ENCODE measurements at regions not wholly inside any gene's neighbourhood (a gene's known extent, or its start where the extent isn't known, plus 50 kb on each side); places are given as distances from the start of the nearest gene placed in this dataset.

DNA sequence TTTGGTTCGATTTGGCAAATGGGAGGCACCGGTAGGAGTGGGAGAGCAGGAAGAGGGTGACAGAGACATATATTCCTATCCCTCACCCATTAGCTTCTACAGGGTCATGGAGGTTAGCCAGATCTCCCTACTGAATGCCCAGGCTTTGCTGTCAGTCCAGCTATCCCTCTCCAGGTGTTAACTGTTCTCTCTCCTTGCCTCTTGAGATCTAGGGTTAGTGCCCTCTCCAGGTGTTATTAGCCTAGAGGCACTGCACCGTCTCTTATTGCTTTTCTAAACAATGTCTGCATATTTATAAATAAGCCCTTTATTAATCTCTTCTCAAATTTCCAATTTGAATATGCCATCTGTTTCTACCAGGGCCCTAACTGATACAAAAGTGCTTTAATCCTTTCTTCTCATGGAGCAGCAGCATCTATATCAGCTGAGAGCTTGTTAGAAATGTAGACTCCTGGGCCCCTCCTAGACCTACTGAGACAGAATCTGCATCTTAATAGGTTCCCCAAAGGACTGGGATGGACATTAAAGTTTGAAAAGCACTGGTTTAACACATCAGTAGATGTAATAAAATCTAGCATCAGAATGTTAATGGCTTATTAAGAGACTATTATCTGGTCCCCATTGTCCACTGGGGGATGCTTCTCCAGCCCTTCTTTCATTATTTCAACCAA, 322.5 kb upstream of the SLC24A2 start:
- DNase-seq: no peak

DNA sequence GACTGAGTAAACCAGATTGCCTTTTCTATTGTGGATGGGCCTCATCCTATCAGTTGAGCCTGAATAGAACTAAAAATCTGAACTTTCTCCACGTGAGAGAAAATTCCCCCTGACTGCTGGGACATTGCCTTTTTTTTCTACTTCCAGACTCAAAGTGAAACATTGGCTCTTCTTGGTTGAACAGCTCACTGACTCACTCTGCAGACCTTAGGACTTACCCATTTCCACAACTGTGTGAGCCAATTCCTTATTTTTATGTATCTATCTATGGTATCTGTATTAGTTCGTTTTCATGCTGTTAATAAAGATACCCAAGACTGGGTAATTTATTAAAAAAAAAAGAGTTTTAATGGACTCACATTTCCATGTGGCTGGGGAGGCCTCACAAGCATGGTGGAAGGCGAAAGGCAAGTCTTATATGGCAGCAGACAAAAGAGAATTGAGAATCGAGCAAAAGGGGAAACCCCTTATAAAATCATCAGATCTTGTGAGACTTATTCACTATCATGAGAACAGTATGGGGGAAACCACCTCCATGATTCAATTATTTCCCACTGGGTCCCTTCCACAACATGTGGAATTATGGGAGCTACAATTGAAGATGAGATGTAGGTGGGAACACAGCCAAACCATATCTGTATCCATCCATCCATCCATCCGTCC, 306.7 kb upstream of the SLC24A2 start:
- no peak for DNase-seq

DNA sequence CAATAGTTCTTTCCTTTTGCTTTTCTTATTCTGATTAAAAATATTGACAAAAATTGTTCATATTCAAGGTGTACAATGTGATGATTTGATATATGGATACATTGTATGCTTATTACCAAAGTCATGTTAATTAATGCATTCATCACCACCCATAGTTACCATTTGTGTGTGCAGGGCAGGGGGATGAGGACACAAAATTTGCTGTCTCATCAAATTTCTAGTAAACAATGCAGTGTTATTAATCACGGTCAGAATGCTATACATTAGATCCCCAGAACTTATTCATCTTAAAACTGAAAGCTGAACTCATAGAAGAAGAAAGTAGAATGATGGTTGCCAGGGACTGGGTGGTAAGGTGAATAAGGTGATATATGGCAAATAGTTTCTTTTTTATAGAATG, 303.7 kb upstream of the SLC24A2 start:
- DNase-seq: no peak

GRCh38 chr9:20087481-20087880, 298.6 kb upstream of the SLC24A2 start:
- no peak for DNase-seq

GRCh38 chr9:20085842-20086241, 297.0 kb upstream of the SLC24A2 start:
- DNase-seq: no peak

DNA sequence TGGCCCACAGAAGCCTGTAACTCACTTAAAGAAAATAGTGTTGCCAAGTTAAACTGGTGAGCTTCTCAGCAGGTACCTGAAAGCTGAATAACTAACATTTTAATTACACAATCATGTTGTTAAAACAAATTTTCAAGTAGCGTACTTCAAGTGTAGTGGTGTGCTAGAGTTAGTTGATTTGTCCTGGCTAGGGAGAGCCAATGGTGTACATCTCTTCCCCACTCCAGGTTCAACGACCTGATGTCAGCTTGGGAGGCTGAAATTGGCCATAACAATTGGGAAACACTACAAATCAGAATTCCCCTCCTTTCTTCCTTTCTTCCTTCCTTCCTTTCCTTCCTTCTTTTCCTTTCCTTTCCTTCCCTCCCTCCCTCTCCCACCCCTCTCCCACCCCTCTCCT, 295.3 kb upstream of the SLC24A2 start:
- DNase-seq: no peak

GRCh38 chr9:20083390-20083789, 294.6 kb upstream of the SLC24A2 start:
- DNase-seq: no peak

DNA sequence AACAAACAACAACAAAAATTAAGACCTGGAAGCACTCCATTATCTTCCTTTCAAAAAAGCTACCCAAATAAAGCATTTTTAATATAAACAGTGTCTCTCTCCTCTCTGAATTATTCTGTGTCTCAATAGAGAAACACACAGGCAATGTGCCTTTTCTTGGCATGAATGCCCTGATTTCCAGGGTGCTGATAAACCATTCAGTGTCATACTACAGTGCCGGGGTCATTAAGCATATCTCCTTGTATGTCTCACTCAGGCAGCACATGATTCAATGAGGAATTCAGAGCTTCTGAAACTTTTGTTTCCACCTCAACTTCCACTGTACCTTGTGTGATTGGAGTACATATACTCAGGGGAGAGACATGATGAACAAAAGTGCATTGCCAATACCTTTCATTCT, 294.0 kb upstream of the SLC24A2 start:
- no peak for DNase-seq

GRCh38 chr9:20082406-20082805, 293.6 kb upstream of the SLC24A2 start:
- no peak for DNase-seq

- DNase-seq: no peak
Measured at GRCh38 chr9:20078246-20078645, 289.4 kb upstream of the SLC24A2 start.

GRCh38 chr9:20074291-20074690, 285.5 kb upstream of the SLC24A2 start:
- DNase-seq: no peak

DNA sequence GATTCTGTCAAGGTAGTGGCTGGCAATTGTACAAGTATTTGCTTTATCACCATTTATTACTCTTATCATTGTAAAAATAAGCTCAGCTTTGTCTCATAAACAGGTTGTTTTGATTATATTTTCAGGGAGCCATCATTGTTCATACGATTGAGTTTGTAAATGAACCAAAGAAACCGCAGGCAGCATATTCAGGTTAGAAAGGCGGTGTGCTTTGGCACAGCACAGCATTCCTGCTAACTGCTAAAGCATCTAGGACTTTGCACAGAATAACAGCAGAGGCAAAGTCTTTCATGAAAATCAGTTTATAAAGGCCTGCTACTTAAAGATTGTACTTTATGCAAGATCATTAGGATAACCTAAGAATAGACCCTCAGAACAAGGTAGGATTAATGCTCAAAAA, 281.5 kb upstream of the SLC24A2 start:
- DNase-seq: no peak

GRCh38 chr9:20065796-20066700, 277.2 kb upstream of the SLC24A2 start:
- no peak for DNase-seq

DNA sequence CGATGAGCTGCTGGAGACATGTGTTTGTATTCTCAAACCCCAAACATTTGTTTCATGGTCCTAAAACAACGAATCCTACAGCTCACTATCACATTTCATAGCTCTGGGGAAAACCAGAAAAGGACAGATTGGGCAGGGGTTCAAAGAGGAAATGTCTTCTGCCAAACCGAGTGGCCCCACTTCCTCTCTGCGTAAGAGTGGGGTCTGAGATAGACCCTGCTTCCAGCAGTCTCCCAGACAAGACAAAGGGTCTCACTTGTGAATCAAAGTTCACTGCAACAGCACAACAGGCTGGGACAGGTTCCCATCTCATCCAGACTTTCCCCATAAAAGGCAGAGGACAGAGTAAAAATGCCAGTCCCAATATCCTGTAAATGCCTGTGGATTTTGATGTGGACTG, 276.2 kb upstream of the SLC24A2 start:
- no peak for DNase-seq

- no peak for DNase-seq
Measured at GRCh38 chr9:20054734-20055133, 265.9 kb upstream of the SLC24A2 start.

GRCh38 chr9:20048985-20049384, 260.1 kb upstream of the SLC24A2 start:
- DNase-seq: no peak

GRCh38 chr9:20048437-20048836, 259.6 kb upstream of the SLC24A2 start:
- DNase-seq: no peak

DNA sequence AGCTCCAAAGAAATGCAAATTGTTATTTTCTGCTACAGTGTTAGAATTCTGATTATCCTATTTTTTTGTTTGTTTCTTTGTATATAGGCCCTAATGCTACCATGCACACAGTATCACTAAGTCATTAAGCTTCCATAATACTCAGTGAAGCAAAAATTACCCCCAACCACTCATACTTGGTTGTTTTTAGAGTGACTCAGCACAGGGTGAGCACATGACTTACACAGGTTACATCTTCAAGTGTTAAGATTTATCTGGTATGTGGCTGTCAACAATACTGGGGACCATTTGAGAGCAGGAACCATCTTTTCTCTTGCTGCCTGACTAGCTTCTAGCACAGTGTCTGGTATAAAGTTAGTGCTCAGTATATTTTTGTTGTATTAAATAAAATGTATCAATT, 255.8 kb upstream of the SLC24A2 start:
- no peak for DNase-seq

- no peak for DNase-seq
Measured at GRCh38 chr9:20043461-20043860, 254.6 kb upstream of the SLC24A2 start.

GRCh38 chr9:20043035-20043434, 254.2 kb upstream of the SLC24A2 start:
- DNase-seq: no peak

DNA sequence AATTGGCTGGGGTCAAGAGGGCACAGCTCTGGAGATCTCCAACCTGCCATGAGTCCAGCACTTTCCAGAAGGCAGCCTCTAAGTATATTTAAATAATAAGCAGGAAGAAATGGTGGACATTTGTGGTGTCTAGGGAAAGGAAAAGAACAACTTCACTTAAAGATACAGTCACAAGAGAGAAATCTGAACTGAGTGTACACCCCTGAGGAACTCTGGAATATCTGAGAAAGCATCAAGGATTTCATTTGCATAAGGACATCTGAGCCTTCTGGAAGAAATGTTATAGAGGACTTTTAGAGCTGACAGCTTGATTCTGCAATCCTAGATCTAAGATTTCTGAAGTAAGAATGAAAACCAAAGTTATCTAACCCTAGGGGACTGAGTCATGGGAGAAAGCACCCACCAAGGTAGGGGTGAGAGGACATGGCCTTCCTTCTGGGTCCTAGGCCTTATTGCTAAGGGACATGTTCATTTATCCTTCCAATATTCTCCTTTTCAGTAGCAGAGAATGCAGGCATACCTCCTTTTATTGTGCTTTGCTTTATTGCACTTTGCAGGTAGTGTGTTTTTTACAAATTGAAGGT, 253.4 kb upstream of the SLC24A2 start:
- DNase-seq: no peak

GRCh38 chr9:20041697-20042081, 252.9 kb upstream of the SLC24A2 start:
- DNase-seq: no peak

GRCh38 chr9:20040991-20041696, 252.3 kb upstream of the SLC24A2 start:
- DNase-seq: no peak

Data from bone marrow (tissue), 2 donors.